HepG2 (cell line): ENCODE measurements at regions not wholly inside any gene's neighbourhood (a gene's known extent, or its start where the extent isn't known, plus 50 kb on each side); places are given as distances from the start of the nearest gene placed in this dataset.

ENCODE experiments used
- NR1H2 ChIP-seq: sonication (generic); formaldehyde crosslinking; IDR thresholded peaks from 2 replicates; pipeline ENCODE4 v1.8.1; 2022; ENCODE audit warnings: low read depth, missing genetic modification reagents, borderline replicate concordance
- POLR2A ChIP-seq, 2 experiments: IDR thresholded peaks; 2 replicates each; pipeline ENCODE4 v1.6.1; 2011; ENCODE audit warnings: low read depth in 2 of 2, low read length in 2 of 2, mild to moderate bottlenecking in 1 of 2, moderate library complexity in 1 of 2; ENCODE audit not compliant: insufficient read depth in 1 of 2
- SMC3 ChIP-seq: IDR thresholded peaks from 2 replicates; pipeline ENCODE4 v1.6.1; 2011; ENCODE audit warnings: low read length, improper control_type of control experiment
- TAF1 ChIP-seq: sonication (generic); formaldehyde crosslinking; IDR thresholded peaks from 2 replicates; pipeline ENCODE4 v1.4.0; 2020; ENCODE audit warnings: missing genetic modification reagents

- TF ChIP-seq TAF1 (no peak), POLR2A (IDR thresholded peaks at IDR 0.05; ENCODE audit: insufficient read depth in 1 of 2, low read depth in 2 of 2, low read length in 2 of 2) (no peak), SMC3 (no peak), NR1H2 (CRISPR knock-in tag) (no peak)
These were observed 157.4 kb downstream of the DHRS2 start for GRCh38 chr14:23793532-23793931.
